SK-N-SH treated with all-trans-retinoic acid at 6 μM for 48 hours (cell line): ENCODE measurements at regions not wholly inside any gene's neighbourhood (a gene's known extent, or its start where the extent isn't known, plus 50 kb on each side); places are given as distances from the start of the nearest gene placed in this dataset.

ENCODE experiments used
- CSRNP3 ChIP-seq: fragments of 250-450 bp; sonication (Bioruptor Pico); IDR thresholded peaks from 2 replicates; pipeline ENCODE4 v1.5.1; 2021; ENCODE audit warnings: mild to moderate bottlenecking, moderate library complexity
- ISL1 ChIP-seq: fragments of 250-450 bp; sonication (Bioruptor Pico); IDR thresholded peaks from 2 replicates; pipeline ENCODE4 v2.1.2; 2022; ENCODE audit warnings: mild to moderate bottlenecking, moderate library complexity
- PPARA ChIP-seq: fragments of 250-450 bp; sonication (Bioruptor Pico); IDR thresholded peaks from 2 replicates; pipeline ENCODE4 v1.5.0; 2020; ENCODE audit warnings: mild to moderate bottlenecking, borderline replicate concordance
- RARB ChIP-seq: fragments of 250-450 bp; sonication (Bioruptor Pico); IDR thresholded peaks from 2 replicates; pipeline ENCODE4 v1.8.0; 2021; ENCODE audit warnings: mild to moderate bottlenecking, moderate library complexity
- ZFP30 ChIP-seq: fragments of 450-650 bp; formaldehyde crosslinking; IDR thresholded peaks from 2 replicates; pipeline ENCODE4 v1.5.0; 2022; ENCODE audit warnings: mild to moderate bottlenecking, moderate library complexity
- ZNF8 ChIP-seq: fragments of 450-650 bp; formaldehyde crosslinking; IDR thresholded peaks from 2 replicates; pipeline ENCODE4 v1.5.0; 2020; ENCODE audit warnings: mild to moderate bottlenecking, moderate library complexity
- TF ChIP-seq, protein P1 (sequence below): fragments of 250-450 bp; sonication (Bioruptor Pico); IDR thresholded peaks from 2 replicates; pipeline ENCODE4 v1.8.0; 2020; ENCODE audit warnings: mild to moderate bottlenecking, moderate library complexity, borderline replicate concordance
- TF ChIP-seq, protein P2 (sequence below): fragments of 250-450 bp; sonication (Bioruptor Pico); IDR thresholded peaks from 2 replicates; pipeline ENCODE4 v1.5.1; 2020; ENCODE audit warnings: low read depth, mild to moderate bottlenecking, moderate library complexity
- TF ChIP-seq, protein P3 (sequence below): fragments of 250-450 bp; sonication (Bioruptor Pico); IDR thresholded peaks from 2 replicates; pipeline ENCODE4 v1.8.0; 2021; ENCODE audit warnings: low read depth, mild to moderate bottlenecking, moderate library complexity, borderline replicate concordance

GRCh38 chr6:102774326-102774725 is 1380.8 kb downstream of the GRIK2 start:
- no peak for TF ChIP-seq ISL1 (CRISPR knock-in tag)
- TF ChIP-seq, protein P1, sequence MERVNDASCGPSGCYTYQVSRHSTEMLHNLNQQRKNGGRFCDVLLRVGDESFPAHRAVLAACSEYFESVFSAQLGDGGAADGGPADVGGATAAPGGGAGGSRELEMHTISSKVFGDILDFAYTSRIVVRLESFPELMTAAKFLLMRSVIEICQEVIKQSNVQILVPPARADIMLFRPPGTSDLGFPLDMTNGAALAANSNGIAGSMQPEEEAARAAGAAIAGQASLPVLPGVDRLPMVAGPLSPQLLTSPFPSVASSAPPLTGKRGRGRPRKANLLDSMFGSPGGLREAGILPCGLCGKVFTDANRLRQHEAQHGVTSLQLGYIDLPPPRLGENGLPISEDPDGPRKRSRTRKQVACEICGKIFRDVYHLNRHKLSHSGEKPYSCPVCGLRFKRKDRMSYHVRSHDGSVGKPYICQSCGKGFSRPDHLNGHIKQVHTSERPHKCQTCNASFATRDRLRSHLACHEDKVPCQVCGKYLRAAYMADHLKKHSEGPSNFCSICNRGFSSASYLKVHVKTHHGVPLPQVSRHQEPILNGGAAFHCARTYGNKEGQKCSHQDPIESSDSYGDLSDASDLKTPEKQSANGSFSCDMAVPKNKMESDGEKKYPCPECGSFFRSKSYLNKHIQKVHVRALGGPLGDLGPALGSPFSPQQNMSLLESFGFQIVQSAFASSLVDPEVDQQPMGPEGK = no peak
- TF ChIP-seq ZNF8 (CRISPR knock-in tag) = no peak
- no peak for TF ChIP-seq ZFP30 (CRISPR knock-in tag)
- TF ChIP-seq, protein P2, sequence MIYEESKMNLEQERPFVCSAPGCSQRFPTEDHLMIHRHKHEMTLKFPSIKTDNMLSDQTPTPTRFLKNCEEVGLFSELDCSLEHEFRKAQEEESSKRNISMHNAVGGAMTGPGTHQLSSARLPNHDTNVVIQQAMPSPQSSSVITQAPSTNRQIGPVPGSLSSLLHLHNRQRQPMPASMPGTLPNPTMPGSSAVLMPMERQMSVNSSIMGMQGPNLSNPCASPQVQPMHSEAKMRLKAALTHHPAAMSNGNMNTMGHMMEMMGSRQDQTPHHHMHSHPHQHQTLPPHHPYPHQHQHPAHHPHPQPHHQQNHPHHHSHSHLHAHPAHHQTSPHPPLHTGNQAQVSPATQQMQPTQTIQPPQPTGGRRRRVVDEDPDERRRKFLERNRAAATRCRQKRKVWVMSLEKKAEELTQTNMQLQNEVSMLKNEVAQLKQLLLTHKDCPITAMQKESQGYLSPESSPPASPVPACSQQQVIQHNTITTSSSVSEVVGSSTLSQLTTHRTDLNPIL (CRISPR knock-in tag) = no peak
- TF ChIP-seq, protein P3, sequence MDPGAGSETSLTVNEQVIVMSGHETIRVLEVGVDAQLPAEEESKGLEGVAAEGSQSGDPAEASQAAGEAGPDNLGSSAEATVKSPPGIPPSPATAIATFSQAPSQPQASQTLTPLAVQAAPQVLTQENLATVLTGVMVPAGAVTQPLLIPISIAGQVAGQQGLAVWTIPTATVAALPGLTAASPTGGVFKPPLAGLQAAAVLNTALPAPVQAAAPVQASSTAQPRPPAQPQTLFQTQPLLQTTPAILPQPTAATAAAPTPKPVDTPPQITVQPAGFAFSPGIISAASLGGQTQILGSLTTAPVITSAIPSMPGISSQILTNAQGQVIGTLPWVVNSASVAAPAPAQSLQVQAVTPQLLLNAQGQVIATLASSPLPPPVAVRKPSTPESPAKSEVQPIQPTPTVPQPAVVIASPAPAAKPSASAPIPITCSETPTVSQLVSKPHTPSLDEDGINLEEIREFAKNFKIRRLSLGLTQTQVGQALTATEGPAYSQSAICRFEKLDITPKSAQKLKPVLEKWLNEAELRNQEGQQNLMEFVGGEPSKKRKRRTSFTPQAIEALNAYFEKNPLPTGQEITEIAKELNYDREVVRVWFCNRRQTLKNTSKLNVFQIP (CRISPR knock-in tag) = no peak
- TF ChIP-seq RARB (CRISPR knock-in tag) = no peak
- no peak for TF ChIP-seq PPARA (CRISPR knock-in tag)
- no peak for TF ChIP-seq CSRNP3 (CRISPR knock-in tag)
